IPS DF 6.9 (cell line): ENCODE measurements at regions not wholly inside any gene's neighbourhood (a gene's known extent, or its start where the extent isn't known, plus 50 kb on each side); places are given as distances from the start of the nearest gene placed in this dataset.

ENCODE experiments used
- DNase-seq: peaks from one replicate; pipeline ENCODE4 v3.0.0-alpha.2; 2013; ENCODE audit warnings: low read depth, low spot score
- H3K27ac ChIP-seq: one replicate; pipeline ENCODE4 v1.5.1; 2013; ENCODE audit warnings: low read length, control low read depth
- H3K27me3 ChIP-seq: 2 replicates; pipeline ENCODE4 v1.6.1; 2013; ENCODE audit warnings: mild to moderate bottlenecking, low read length; ENCODE audit not compliant: control insufficient read depth, insufficient read depth
- H3K36me3 ChIP-seq: 2 replicates; pipeline ENCODE4 v1.6.1; 2013; ENCODE audit warnings: low read length; ENCODE audit not compliant: control insufficient read depth, insufficient read depth
- H3K4me1 ChIP-seq: 2 replicates; pipeline ENCODE4 v1.6.1; 2013; ENCODE audit warnings: low read length; ENCODE audit not compliant: control insufficient read depth, insufficient read depth
- H3K4me3 ChIP-seq: 2 replicates; pipeline ENCODE4 v1.5.1; 2013; ENCODE audit warnings: mild to moderate bottlenecking, low read length
- H3K9me3 ChIP-seq: 2 replicates; pipeline ENCODE4 v1.6.1; 2013; ENCODE audit warnings: low read length, inconsistent platforms; ENCODE audit not compliant: control insufficient read depth, insufficient read depth
- WGBS: extraction: QIAGEN DNeasy Blood & Tissue Kit; methylation state at CpG from one replicate; pipeline ENCODE4 v1.1.7; 2013; ENCODE audit warnings: mixed read lengths, missing lambda C conversion rate; ENCODE audit not compliant: insufficient read length, insufficient coverage; 5-methylcytosine and 5-hydroxymethylcytosine counted together

DNA sequence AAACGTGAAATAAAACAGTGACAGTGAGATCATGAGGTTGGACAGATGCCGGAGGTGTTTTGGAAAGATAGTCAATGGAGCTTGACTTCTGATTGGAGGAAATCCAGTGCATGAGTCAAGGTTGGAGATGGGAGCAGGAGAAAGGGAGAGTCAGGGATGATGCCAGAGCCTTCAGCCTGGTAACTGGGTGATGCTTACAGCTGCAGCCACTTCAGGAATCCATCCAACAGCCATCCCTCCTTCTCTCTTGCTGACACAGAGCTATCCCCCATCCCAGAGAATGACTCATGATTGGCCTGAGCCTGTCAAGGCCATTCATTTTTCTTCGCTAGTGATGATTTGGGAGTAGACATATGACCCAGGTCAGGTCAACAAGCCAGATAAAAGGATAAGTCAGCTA lies 112.8 kb downstream of the SAMD5 start:
- H3K9me3 ChIP-seq, result no peaks in the 10 kb centered on the region
- no peak overlapping the region for H3K27ac ChIP-seq
- WGBS, result 100% methylated on average over 1 of the region's 3 CpGs
- no peak for DNase-seq
- no peak overlapping the region for H3K4me3 ChIP-seq
- H3K27me3 ChIP-seq, result no peaks in the 10 kb centered on the region
- H3K4me1 ChIP-seq, result no peaks in the 10 kb centered on the region
- no peaks in the 10 kb centered on the region for H3K36me3 ChIP-seq

DNA sequence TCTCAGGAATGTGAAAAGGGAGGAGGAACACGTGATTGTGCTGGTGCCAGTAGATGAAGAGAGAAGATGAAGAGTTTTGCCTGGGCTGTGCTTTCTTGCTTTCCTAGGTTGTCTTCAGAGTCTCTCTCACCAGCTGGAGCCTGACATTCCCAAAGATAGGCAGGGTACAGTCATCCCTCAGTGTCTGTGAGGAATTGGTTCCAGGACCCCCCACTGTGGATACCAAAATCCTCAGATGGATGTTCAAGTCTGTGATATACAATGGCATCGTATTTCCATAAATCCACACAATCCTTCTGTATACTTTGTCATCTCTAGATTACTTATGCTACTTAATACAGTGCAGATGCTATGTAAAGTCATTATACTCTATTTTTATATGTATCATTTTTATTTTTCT lies 113.5 kb downstream of the SAMD5 start:
- DNase-seq, result no peak
- Histone ChIP-seq H3K27ac (no peak overlapping the region), H3K27me3 (no peaks in the 10 kb centered on the region), H3K4me1 (no peaks in the 10 kb centered on the region), H3K4me3 (no peak overlapping the region), H3K36me3 (no peaks in the 10 kb centered on the region), H3K9me3 (no peaks in the 10 kb centered on the region)
- no CpG with 5 or more reads among the region's 2 CpGs for WGBS

DNA sequence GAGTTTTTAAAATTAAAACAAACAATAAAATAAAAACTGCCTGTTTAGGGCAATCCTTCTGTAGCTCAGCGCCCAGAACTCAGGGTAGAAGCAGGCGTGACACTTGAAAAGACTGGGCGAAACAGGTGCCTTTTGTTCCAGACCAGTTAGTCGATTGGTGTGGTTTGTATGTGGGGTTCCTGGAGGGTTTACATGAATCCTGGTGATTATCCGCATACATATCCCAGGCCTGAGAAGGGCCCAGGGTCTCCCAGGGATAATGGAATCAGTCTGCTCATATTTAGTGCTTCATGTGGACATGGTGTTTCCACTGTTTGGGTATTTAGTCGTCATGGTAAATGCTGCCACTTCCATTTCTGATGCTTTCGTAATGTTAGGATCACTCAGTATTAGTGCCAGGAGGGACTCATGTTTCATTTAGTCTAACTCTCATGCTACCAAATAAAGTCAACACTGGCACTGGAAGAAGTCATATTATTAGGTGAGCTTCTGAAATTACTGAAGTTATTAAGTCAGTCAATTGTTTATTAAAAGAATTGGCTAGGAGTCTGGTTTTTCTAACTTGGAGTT lies 116.5 kb downstream of the SAMD5 start:
- no peak for DNase-seq
- no peaks in the 10 kb centered on the region for H3K36me3 ChIP-seq
- no CpG with 5 or more reads among the region's 7 CpGs for WGBS
- H3K4me1 ChIP-seq, result no peaks in the 10 kb centered on the region
- H3K4me3 ChIP-seq, result no peak overlapping the region
- H3K27me3 ChIP-seq, result no peaks in the 10 kb centered on the region
- H3K27ac ChIP-seq, result no peak overlapping the region
- no peaks in the 10 kb centered on the region for H3K9me3 ChIP-seq

DNA sequence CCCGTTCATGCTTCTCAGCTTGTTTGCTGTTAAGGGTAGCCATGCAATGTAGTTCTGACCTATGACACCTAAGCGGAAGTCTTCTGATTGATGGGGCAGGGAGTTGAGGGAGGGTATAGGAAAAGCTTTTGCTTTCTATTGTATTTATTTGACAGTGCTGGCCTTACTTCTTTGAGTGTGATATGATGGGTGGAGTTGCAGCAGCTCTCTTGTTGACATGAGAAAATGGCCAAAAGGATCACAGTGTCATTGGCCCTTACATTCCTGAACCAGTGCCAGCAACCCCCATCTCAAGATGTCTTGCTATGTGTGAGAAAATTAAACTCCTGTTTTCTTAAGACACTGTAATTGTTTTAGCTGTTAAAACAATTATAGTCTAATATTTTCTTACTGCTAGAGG lies 117.5 kb downstream of the SAMD5 start:
- DNase-seq, result no peak
- H3K27ac ChIP-seq, result no peak overlapping the region
- no peaks in the 10 kb centered on the region for H3K27me3 ChIP-seq
- H3K4me1 ChIP-seq, result no peaks in the 10 kb centered on the region
- H3K36me3 ChIP-seq, result no peaks in the 10 kb centered on the region
- WGBS, result no CpG with 5 or more reads among the region's 2 CpGs
- H3K4me3 ChIP-seq, result no peak overlapping the region
- no peaks in the 10 kb centered on the region for H3K9me3 ChIP-seq

DNA sequence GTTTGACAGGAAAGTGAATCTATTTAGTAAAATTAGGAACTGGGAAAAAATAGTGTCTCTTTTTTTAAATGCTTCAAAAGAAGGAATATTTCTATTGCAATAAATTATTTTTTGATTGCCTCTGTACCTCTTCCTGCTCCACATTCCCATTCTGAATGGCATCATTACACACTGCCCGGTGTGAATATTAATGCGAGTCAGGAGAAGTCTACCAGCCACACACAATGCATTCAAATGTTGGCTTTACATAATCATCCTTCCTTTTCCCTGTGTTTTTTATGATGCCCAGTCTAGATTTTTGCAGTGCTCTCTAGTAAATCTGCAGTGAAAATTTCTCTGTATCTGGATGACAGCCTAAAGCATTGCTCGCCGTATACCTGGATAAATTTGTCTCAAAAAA lies 118.9 kb downstream of the SAMD5 start:
- Histone ChIP-seq H3K4me1 (no peaks in the 10 kb centered on the region), H3K9me3 (no peaks in the 10 kb centered on the region), H3K4me3 (no peak overlapping the region), H3K27me3 (no peaks in the 10 kb centered on the region), H3K36me3 (no peaks in the 10 kb centered on the region), H3K27ac (no peak overlapping the region)
- WGBS, result no CpG with 5 or more reads among the region's 4 CpGs
- DNase-seq, result no peak

DNA sequence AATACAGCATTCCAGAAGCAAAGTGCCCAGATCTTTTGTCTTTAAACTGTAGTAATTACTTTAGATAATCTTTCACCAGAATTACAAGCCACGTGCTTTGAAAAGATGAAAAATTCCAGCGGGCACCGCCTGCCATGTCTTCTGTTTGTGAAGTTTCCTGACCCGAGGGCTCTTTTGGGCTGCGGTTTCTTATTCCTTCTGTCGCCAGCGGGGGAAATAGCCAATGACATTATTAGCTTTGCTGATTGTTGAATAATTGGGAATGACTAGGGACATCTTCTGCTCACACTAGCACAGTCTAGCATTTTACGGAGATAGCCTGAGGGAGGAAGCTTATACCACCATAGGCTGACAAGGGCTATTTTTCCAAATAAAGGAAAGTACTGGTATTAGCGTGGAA lies 124.7 kb downstream of the SAMD5 start:
- H3K4me3 ChIP-seq, result no peak overlapping the region
- H3K36me3 ChIP-seq, result no peaks in the 10 kb centered on the region
- no peaks in the 10 kb centered on the region for H3K27me3 ChIP-seq
- no peak overlapping the region for H3K27ac ChIP-seq
- DNase-seq, result no peak
- no peaks in the 10 kb centered on the region for H3K4me1 ChIP-seq
- H3K9me3 ChIP-seq, result no peaks in the 10 kb centered on the region
- WGBS, result no CpG with 5 or more reads among the region's 9 CpGs

GRCh38 chr6:147637620-147638195 lies 129.2 kb downstream of the SAMD5 start:
- H3K4me1 ChIP-seq, result no peaks in the 10 kb centered on the region
- no peaks in the 10 kb centered on the region for H3K27me3 ChIP-seq
- H3K27ac ChIP-seq, result no peak overlapping the region
- no peaks in the 10 kb centered on the region for H3K36me3 ChIP-seq
- H3K4me3 ChIP-seq, result no peak overlapping the region
- DNase-seq, result no peak
- no peaks in the 10 kb centered on the region for H3K9me3 ChIP-seq
- WGBS, result no CpG with 5 or more reads among the region's 6 CpGs

GRCh38 chr6:147639279-147639678 lies 130.8 kb downstream of the SAMD5 start:
- WGBS, result no CpG with 5 or more reads among the region's 3 CpGs
- Histone ChIP-seq H3K36me3 (no peaks in the 10 kb centered on the region), H3K4me1 (no peaks in the 10 kb centered on the region), H3K4me3 (no peak overlapping the region), H3K27ac (no peak overlapping the region), H3K27me3 (no peaks in the 10 kb centered on the region), H3K9me3 (no peaks in the 10 kb centered on the region)
- DNase-seq, result no peak

- no peak for DNase-seq
- H3K4me1 ChIP-seq, result no peaks in the 10 kb centered on the region
- no peak overlapping the region for H3K27ac ChIP-seq
- no CpG with 5 or more reads among the region's 1 CpG for WGBS
- H3K36me3 ChIP-seq, result no peaks in the 10 kb centered on the region
- H3K4me3 ChIP-seq, result no peak overlapping the region
- no peaks in the 10 kb centered on the region for H3K9me3 ChIP-seq
- no peaks in the 10 kb centered on the region for H3K27me3 ChIP-seq
These were observed 132.1 kb downstream of the SAMD5 start for GRCh38 chr6:147640606-147641005.

GRCh38 chr6:147641511-147641910 lies 133.0 kb downstream of the SAMD5 start:
- WGBS, result no CpG with 5 or more reads among the region's 3 CpGs
- H3K4me3 ChIP-seq, result no peak overlapping the region
- no peak for DNase-seq
- no peaks in the 10 kb centered on the region for H3K27me3 ChIP-seq
- no peaks in the 10 kb centered on the region for H3K36me3 ChIP-seq
- no peaks in the 10 kb centered on the region for H3K4me1 ChIP-seq
- no peaks in the 10 kb centered on the region for H3K9me3 ChIP-seq
- no peak overlapping the region for H3K27ac ChIP-seq

GRCh38 chr6:147642458-147642857 lies 134.0 kb downstream of the SAMD5 start:
- Histone ChIP-seq H3K4me1 (no peaks in the 10 kb centered on the region), H3K36me3 (no peaks in the 10 kb centered on the region), H3K27ac (no peak overlapping the region), H3K9me3 (no peaks in the 10 kb centered on the region), H3K27me3 (no peaks in the 10 kb centered on the region), H3K4me3 (no peak overlapping the region)
- no peak for DNase-seq
- WGBS, result no CpG with 5 or more reads among the region's 3 CpGs
